ENCODE measurements at regions not wholly inside any gene's neighbourhood (a gene's known extent, or its start where the extent isn't known, plus 50 kb on each side); places are given as distances from the start of the nearest gene placed in this dataset.

- TF ChIP-seq EZH2 (IDR thresholded peaks at IDR 0.05): no peak
- TF ChIP-seq POLR2AphosphoS5 (IDR thresholded peaks at IDR 0.05; ENCODE audit: borderline replicate concordance, low read depth, low read length): no peak
- TF ChIP-seq FOXP2 (optimal IDR thresholded peaks at IDR 0.05; ENCODE audit: control extremely low read depth, extremely low read length, insufficient read depth): no peak
Observed at GRCh38 chr1:80401757-80402156, 1395.2 kb upstream of the ADGRL4 start.

Measured in SK-N-MC (cell line).